WTC11 (cell line): ENCODE measurements at regions not wholly inside any gene's neighbourhood (a gene's known extent, or its start where the extent isn't known, plus 50 kb on each side); places are given as distances from the start of the nearest gene placed in this dataset.

Experiments
- AFF4 ChIP-seq: sonication (generic); formaldehyde crosslinking; IDR thresholded peaks from 2 replicates; pipeline ENCODE4 v1.8.1; 2023; ENCODE audit warnings: mild to moderate bottlenecking, missing genetic modification reagents, borderline replicate concordance
- ATF2 ChIP-seq: sonication (generic); formaldehyde crosslinking; IDR thresholded peaks from 2 replicates; pipeline ENCODE4 v1.8.1; 2022; ENCODE audit warnings: low read depth, missing genetic modification reagents, borderline replicate concordance
- CTCF ChIP-seq: fragments of 200-600 bp; IDR thresholded peaks from 2 replicates; pipeline ENCODE4 v1.8.0; 2022; ENCODE audit warnings: antibody characterized with exemption
- FOXK1 ChIP-seq: sonication (generic); formaldehyde crosslinking; IDR thresholded peaks from 2 replicates; pipeline ENCODE4 v1.8.0; 2022; ENCODE audit warnings: mild to moderate bottlenecking, moderate library complexity, missing genetic modification reagents
- FOXP1 ChIP-seq: sonication (generic); formaldehyde crosslinking; IDR thresholded peaks from 2 replicates; pipeline ENCODE4 v1.8.0; 2022; ENCODE audit warnings: missing genetic modification reagents, mild to moderate bottlenecking, moderate library complexity, borderline replicate concordance
- JUN ChIP-seq: sonication (generic); formaldehyde crosslinking; IDR thresholded peaks from 2 replicates; pipeline ENCODE4 v1.8.0; 2023; ENCODE audit warnings: mild to moderate bottlenecking, missing genetic modification reagents
- MLX ChIP-seq: sonication (generic); formaldehyde crosslinking; IDR thresholded peaks from 2 replicates; pipeline ENCODE4 v1.8.1; 2023; ENCODE audit warnings: mild to moderate bottlenecking, missing genetic modification reagents, moderate library complexity
- MYBL2 ChIP-seq: sonication (generic); formaldehyde crosslinking; IDR thresholded peaks from 2 replicates; pipeline ENCODE4 v1.8.1; 2023; ENCODE audit warnings: mild to moderate bottlenecking, moderate library complexity, missing genetic modification reagents
- TEAD4 ChIP-seq: sonication (generic); formaldehyde crosslinking; IDR thresholded peaks from 2 replicates; pipeline ENCODE4 v1.8.0; 2022; ENCODE audit warnings: mild to moderate bottlenecking, missing genetic modification reagents
- USF2 ChIP-seq: sonication (generic); formaldehyde crosslinking; IDR thresholded peaks from 2 replicates; pipeline ENCODE4 v1.8.1; 2023; ENCODE audit warnings: mild to moderate bottlenecking, missing genetic modification reagents, moderate library complexity
- ZNF423 ChIP-seq: fragments of 250-450 bp; sonication (Bioruptor Pico); IDR thresholded peaks from 2 replicates; pipeline ENCODE4 v2.1.2; 2022; ENCODE audit warnings: mild to moderate bottlenecking, moderate library complexity

DNA sequence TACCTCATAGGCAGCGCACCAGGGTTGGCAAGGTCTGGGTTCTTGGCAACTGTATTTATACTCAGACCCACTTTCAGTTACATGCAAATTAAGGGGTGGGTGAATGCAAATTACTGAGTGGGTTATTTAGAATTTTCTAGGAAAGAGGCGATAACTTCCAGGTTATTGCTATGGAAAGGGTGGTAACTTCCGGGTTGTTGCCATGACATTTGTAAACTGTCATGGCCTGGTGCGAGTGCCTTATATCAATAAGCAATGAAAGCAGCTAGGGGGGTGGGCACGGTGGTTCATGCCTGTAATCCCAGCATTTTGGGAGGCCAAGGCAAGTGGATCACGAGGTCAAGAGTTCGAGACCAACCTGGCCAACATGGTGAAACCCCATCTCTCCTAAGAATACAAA, 57.5 kb upstream of the SLC7A3 start:
- TF ChIP-seq AFF4 (CRISPR knock-in tag) (no peak), TEAD4 (no peak), MYBL2 (CRISPR knock-in tag) (no peak), CTCF (no peak), ZNF423 (CRISPR knock-in tag) (no peak), ATF2 (no peak), USF2 (CRISPR knock-in tag) (no peak), JUN (CRISPR knock-in tag) (no peak), FOXP1 (no peak), FOXK1 (CRISPR knock-in tag) (no peak), MLX (no peak)
